ENCODE measurements at regions not wholly inside any gene's neighbourhood (a gene's known extent, or its start where the extent isn't known, plus 50 kb on each side); places are given as distances from the start of the nearest gene placed in this dataset.

GRCh38 chr5:100749771-100750284 is 153.3 kb downstream of the ST8SIA4 start:
- Mint-ChIP-seq H3K4me3 (no peak overlapping the region), H3K27me3 (no peaks in the 10 kb centered on the region), H3K27ac (no peak overlapping the region), H3K9me3 (no peaks in the 10 kb centered on the region), H3K4me1 (peaks cover 7% of the 10 kb centered on the region)
- DNase-seq (no peak), ATAC-seq (no peak)

- ATAC-seq (no peak), DNase-seq (no peak)
- Mint-ChIP-seq H3K9me3 (no peaks in the 10 kb centered on the region), H3K4me1 (no peaks in the 10 kb centered on the region), H3K4me3 (no peak overlapping the region), H3K27ac (no peak overlapping the region), H3K27me3 (no peaks in the 10 kb centered on the region)
Measured at GRCh38 chr5:100755435-100755834, 147.6 kb downstream of the ST8SIA4 start.
